IMR-90 (cell line): ENCODE measurements at regions not wholly inside any gene's neighbourhood (a gene's known extent, or its start where the extent isn't known, plus 50 kb on each side); places are given as distances from the start of the nearest gene placed in this dataset.

ENCODE experiments used
- ATAC-seq: fragments of 200-7000 bp; cut with Tn5 transposase; 2 replicates; pipeline ENCODE4 v1.9.1; 2020; ENCODE audit warnings: low read depth, mild to moderate bottlenecking, moderate library complexity
- BruUV-seq: library from RNA; stranded (reverse); fragments of 400-500 nt; replicated peaks from 2 replicates; lab custom pipeline; 2021; lab: Mats Ljungman, UMichigan
- CTCF ChIA-PET: fragments of 300-600 bp; formaldehyde crosslinking; extraction: SDS; loops from one replicate; lab custom pipeline; 2021; ENCODE audit warnings: antibody characterized with exemption; lab: Yijun Ruan, JAX
- POLR2A ChIA-PET: fragments of 300-600 bp; sonication (Branson Sonifier 250); formaldehyde crosslinking; loops from one replicate; lab custom pipeline; 2022; ENCODE audit warnings: antibody characterized with exemption; ENCODE audit not compliant: unreplicated experiment; lab: Charles Lee
- DNase-seq: peaks from one replicate; pipeline ENCODE4 v3.0.0; 2013
- H2AFZ ChIP-seq: replicated peaks from 2 replicates; pipeline ENCODE3; 2013; ENCODE audit warnings: low read length, mild to moderate bottlenecking; ENCODE audit not compliant: poor library complexity
- H2AK5ac ChIP-seq: 2 replicates; pipeline ENCODE4 v1.6.1; 2013; ENCODE audit warnings: low read depth, low read length, inconsistent platforms
- H2AK9ac ChIP-seq: replicated peaks from 2 replicates; pipeline ENCODE3; 2013; ENCODE audit warnings: mild to moderate bottlenecking, low read depth, low read length, moderate library complexity; ENCODE audit not compliant: poor library complexity
- H2BK120ac ChIP-seq: 2 replicates; pipeline ENCODE4 v1.6.1; 2013; ENCODE audit warnings: low read depth, low read length, inconsistent platforms
- H2BK15ac ChIP-seq: 3 replicates; pipeline ENCODE4 v1.6.1; 2013; ENCODE audit warnings: low read depth, low read length, inconsistent platforms
- H2BK20ac ChIP-seq: 2 replicates; pipeline ENCODE4 v1.6.1; 2013; ENCODE audit warnings: low read depth, mild to moderate bottlenecking, inconsistent platforms, low read length, moderate library complexity
- H2BK5ac ChIP-seq: 2 replicates; pipeline ENCODE4 v1.6.1; 2013; ENCODE audit warnings: mild to moderate bottlenecking, low read depth, low read length, inconsistent platforms; ENCODE audit not compliant: poor library complexity, severe bottlenecking
- H3K14ac ChIP-seq: replicated peaks from 2 replicates; pipeline ENCODE4 v1.6.1; 2013; ENCODE audit warnings: low read depth, low read length, inconsistent platforms
- H3K18ac ChIP-seq: 2 replicates; pipeline ENCODE4 v1.6.1; 2013; ENCODE audit warnings: low read depth, low read length, control low read depth
- H3K23ac ChIP-seq: 2 replicates; pipeline ENCODE4 v1.6.1; 2013; ENCODE audit warnings: low read depth, low read length, inconsistent platforms
- H3K27ac ChIP-seq: 2 replicates; pipeline ENCODE4 v1.5.1; 2013; ENCODE audit warnings: mild to moderate bottlenecking, control low read depth, low read length; ENCODE audit not compliant: insufficient read depth
- H3K27me3 ChIP-seq: 2 replicates; pipeline ENCODE4 v1.6.1; 2013; ENCODE audit warnings: low read length; ENCODE audit not compliant: control insufficient read depth, insufficient read depth
- H3K36me3 ChIP-seq: 2 replicates; pipeline ENCODE4 v1.6.1; 2013; ENCODE audit warnings: low read length, mixed read lengths; ENCODE audit not compliant: control insufficient read depth, insufficient read depth
- H3K4ac ChIP-seq: 2 replicates; pipeline ENCODE4 v1.6.1; 2013; ENCODE audit warnings: low read depth, low read length, inconsistent platforms
- H3K4me1 ChIP-seq: 2 replicates; pipeline ENCODE4 v1.6.1; 2013; ENCODE audit warnings: low read length, mixed read lengths; ENCODE audit not compliant: control insufficient read depth, insufficient read depth
- H3K4me2 ChIP-seq: 2 replicates; pipeline ENCODE4 v1.6.1; 2013; ENCODE audit warnings: low read depth, mild to moderate bottlenecking, control low read depth, low read length, moderate library complexity
- H3K4me3 ChIP-seq: 2 replicates; pipeline ENCODE4 v1.5.1; 2013; ENCODE audit warnings: low read depth, mild to moderate bottlenecking, control low read depth, low read length, moderate library complexity; ENCODE audit not compliant: insufficient read depth
- H3K56ac ChIP-seq: 2 replicates; pipeline ENCODE4 v1.6.1; 2013; ENCODE audit warnings: low read length, inconsistent platforms; ENCODE audit not compliant: insufficient read depth; ENCODE audit errors: extremely low read depth
- H3K79me1 ChIP-seq, 2 experiments: 2 replicates each; pipeline ENCODE4 v1.6.1; 2013; ENCODE audit warnings: low read length in 2 of 2, inconsistent platforms in 1 of 2, low read depth in 1 of 2
- H3K9ac ChIP-seq: 2 replicates; pipeline ENCODE4 v1.6.1; 2013; ENCODE audit warnings: low read depth, low read length, control low read depth
- H3K9me1 ChIP-seq: 2 replicates; pipeline ENCODE4 v1.6.1; 2013; ENCODE audit warnings: low read length, inconsistent platforms; ENCODE audit not compliant: insufficient read depth
- H3K9me3 ChIP-seq: 2 replicates; pipeline ENCODE4 v1.6.1; 2013; ENCODE audit warnings: low read length; ENCODE audit not compliant: control insufficient read depth, insufficient read depth
- H4K20me1 ChIP-seq: 2 replicates; pipeline ENCODE4 v1.6.1; 2013; ENCODE audit warnings: low read length, inconsistent platforms; ENCODE audit not compliant: insufficient read depth
- H4K5ac ChIP-seq: 2 replicates; pipeline ENCODE4 v1.6.1; 2013; ENCODE audit warnings: mild to moderate bottlenecking, low read depth, low read length, control low read depth
- H4K8ac ChIP-seq, 2 experiments: 2 replicates each; pipeline ENCODE4 v1.6.1; 2013; ENCODE audit warnings: low read depth in 2 of 2, low read length in 2 of 2, control low read depth in 1 of 2, inconsistent platforms in 1 of 2
- H4K91ac ChIP-seq: 2 replicates; pipeline ENCODE4 v1.6.1; 2013; ENCODE audit warnings: low read depth, low read length, inconsistent platforms; ENCODE audit not compliant: insufficient read depth
- BHLHE40 ChIP-seq: fragments of 150-350 bp; IDR thresholded peaks from 2 replicates; pipeline ENCODE4 v1.6.1; 2016; ENCODE audit warnings: mild to moderate bottlenecking, low read depth, low read length
- CEBPB ChIP-seq: IDR thresholded peaks from 2 replicates; pipeline ENCODE4 v1.6.1; 2012; ENCODE audit warnings: low read depth, low read length, improper control_type of control experiment
- CHD1 ChIP-seq: IDR thresholded peaks from 2 replicates; pipeline ENCODE4 v1.6.1; 2012; ENCODE audit warnings: low read depth, low read length, improper control_type of control experiment
- FOS ChIP-seq: fragments of 150-350 bp; IDR thresholded peaks from 2 replicates; pipeline ENCODE4 v1.6.1; 2016; ENCODE audit warnings: low read depth, low read length
- MAFK ChIP-seq: IDR thresholded peaks from 2 replicates; pipeline ENCODE4 v1.6.1; 2012; ENCODE audit warnings: low read depth, low read length, improper control_type of control experiment
- MAZ ChIP-seq: IDR thresholded peaks from 2 replicates; pipeline ENCODE4 v1.6.1; 2012; ENCODE audit warnings: low read depth, mild to moderate bottlenecking, low read length, improper control_type of control experiment, moderate library complexity, borderline replicate concordance
- MXI1 ChIP-seq: IDR thresholded peaks from 2 replicates; pipeline ENCODE4 v1.6.1; 2012; ENCODE audit warnings: low read depth, mild to moderate bottlenecking, low read length, moderate library complexity, borderline replicate concordance
- NFE2L2 ChIP-seq: fragments of 150-350 bp; IDR thresholded peaks from 2 replicates; pipeline ENCODE4 v1.6.1; 2016; ENCODE audit warnings: low read depth, mild to moderate bottlenecking, low read length
- POLR2A ChIP-seq: IDR thresholded peaks from 2 replicates; pipeline ENCODE4 v1.6.1; 2012; ENCODE audit warnings: mild to moderate bottlenecking, low read depth, low read length
- RAD21 ChIP-seq: IDR thresholded peaks from 2 replicates; pipeline ENCODE4 v1.6.1; 2012; ENCODE audit warnings: low read length, improper control_type of control experiment
- RCOR1 ChIP-seq: IDR thresholded peaks from 2 replicates; pipeline ENCODE4 v1.6.1; 2012; ENCODE audit warnings: mild to moderate bottlenecking, low read length, improper control_type of control experiment; ENCODE audit not compliant: insufficient replicate concordance
- RFX5 ChIP-seq: IDR thresholded peaks from 2 replicates; pipeline ENCODE4 v1.8.0; 2012; ENCODE audit warnings: low read depth, mild to moderate bottlenecking, low read length, moderate library complexity
- SMC3 ChIP-seq: fragments of 150-350 bp; IDR thresholded peaks from 2 replicates; pipeline ENCODE4 v1.6.1; 2016; ENCODE audit warnings: low read depth, mild to moderate bottlenecking, antibody characterized with exemption, low read length, moderate library complexity
- WGBS, 2 experiments: methylation state at CpG; one replicate each; pipeline versions ENCODE4 v1.1.5 to v1.1.7; 2013; ENCODE audit warnings: missing lambda C conversion rate in 2 of 2; ENCODE audit not compliant: insufficient read length in 1 of 2; ENCODE audit errors: extremely low coverage in 2 of 2; 5-methylcytosine and 5-hydroxymethylcytosine counted together
- dilution Hi-C: fragments of 300-500 bp; cut with HindIII; formaldehyde crosslinking; loops from one replicate; pipeline ENCODE4 v1.14.3; 2018; ENCODE audit warnings: low sequenced_read_pairs; ENCODE audit not compliant: unreplicated experiment
- in situ Hi-C: fragments of 300-500 bp; cut with MboI; formaldehyde crosslinking; loops from 3 replicates; pipeline ENCODE4 v1.14.3; 2019; ENCODE audit warnings: low sequenced_read_pairs, inconsistent platforms, mixed read lengths
- intact Hi-C: fragments of 100-400 bp; cut with micrococcal nuclease; formaldehyde crosslinking; loops from 2 replicates; pipeline ENCODE4 v1.10.0; 2022
- TF ChIP-seq, protein P1 (sequence below): fragments of 150-350 bp; IDR thresholded peaks from 2 replicates; pipeline ENCODE4 v1.6.1; 2017; ENCODE audit warnings: mild to moderate bottlenecking, antibody characterized with exemption, low read length, low read depth
- TF ChIP-seq, protein P2 (sequence below): fragments of 150-350 bp; IDR thresholded peaks from 2 replicates; pipeline ENCODE4 v1.6.1; 2016; ENCODE audit warnings: low read depth, mild to moderate bottlenecking, low read length, moderate library complexity, borderline replicate concordance
- TF ChIP-seq, protein P3 (sequence below): conservative IDR thresholded peaks from 2 replicates; pipeline ENCODE4 v1.5.1; 2012; ENCODE audit warnings: mild to moderate bottlenecking, low read depth, low read length, improper control_type of control experiment

DNA sequence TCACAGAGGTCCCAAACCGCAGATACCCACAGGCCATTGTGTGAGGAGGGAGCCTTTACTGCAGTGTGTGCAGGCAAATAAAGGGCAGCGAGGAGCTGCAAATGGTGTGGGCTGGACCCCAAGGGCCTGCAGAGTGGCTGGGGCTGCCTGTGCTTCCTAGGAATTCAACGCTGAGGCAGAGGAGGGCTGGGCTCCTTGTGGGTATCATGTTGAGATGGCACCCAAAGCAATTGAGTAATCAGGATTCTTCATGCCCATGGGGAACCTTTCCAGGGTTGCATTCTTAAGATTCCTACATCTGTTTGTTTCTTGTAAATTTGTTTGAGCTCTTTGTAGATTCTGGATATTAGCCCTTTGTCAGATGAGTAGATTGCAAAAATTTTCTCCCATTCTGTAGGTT is 85.4 kb upstream of the LIPC start:
- no peak overlapping the region for H3K9ac ChIP-seq
- in situ Hi-C loops: no loop called here
- H3K79me1 ChIP-seq: no peaks in the 10 kb centered on the region
- no peak overlapping the region; the same call in 1 of the 2 replicates for H4K5ac ChIP-seq
- H4K20me1 ChIP-seq: no peaks in the 10 kb centered on the region
- H3K56ac ChIP-seq: no peak overlapping the region
- peak overlapping the region; percentile 49; the same call in 1 of the 2 replicates for H3K23ac ChIP-seq
- H2BK15ac ChIP-seq: peak overlapping the region; percentile 65; the same call in 2 of the 3 replicates
- peak overlapping the region; percentile 86 for H3K4ac ChIP-seq
- peaks cover 8% of the 10 kb centered on the region; the same call in 1 of the 2 replicates for H3K9me1 ChIP-seq
- POLR2A ChIA-PET: no interaction called here
- TF ChIP-seq FOS: no peak
- no peak for TF ChIP-seq RFX5
- no peak for TF ChIP-seq BHLHE40
- no peak for TF ChIP-seq POLR2A
- TF ChIP-seq, protein P1, sequence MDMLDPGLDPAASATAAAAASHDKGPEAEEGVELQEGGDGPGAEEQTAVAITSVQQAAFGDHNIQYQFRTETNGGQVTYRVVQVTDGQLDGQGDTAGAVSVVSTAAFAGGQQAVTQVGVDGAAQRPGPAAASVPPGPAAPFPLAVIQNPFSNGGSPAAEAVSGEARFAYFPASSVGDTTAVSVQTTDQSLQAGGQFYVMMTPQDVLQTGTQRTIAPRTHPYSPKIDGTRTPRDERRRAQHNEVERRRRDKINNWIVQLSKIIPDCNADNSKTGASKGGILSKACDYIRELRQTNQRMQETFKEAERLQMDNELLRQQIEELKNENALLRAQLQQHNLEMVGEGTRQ: no peak
- TF ChIP-seq, protein P2, sequence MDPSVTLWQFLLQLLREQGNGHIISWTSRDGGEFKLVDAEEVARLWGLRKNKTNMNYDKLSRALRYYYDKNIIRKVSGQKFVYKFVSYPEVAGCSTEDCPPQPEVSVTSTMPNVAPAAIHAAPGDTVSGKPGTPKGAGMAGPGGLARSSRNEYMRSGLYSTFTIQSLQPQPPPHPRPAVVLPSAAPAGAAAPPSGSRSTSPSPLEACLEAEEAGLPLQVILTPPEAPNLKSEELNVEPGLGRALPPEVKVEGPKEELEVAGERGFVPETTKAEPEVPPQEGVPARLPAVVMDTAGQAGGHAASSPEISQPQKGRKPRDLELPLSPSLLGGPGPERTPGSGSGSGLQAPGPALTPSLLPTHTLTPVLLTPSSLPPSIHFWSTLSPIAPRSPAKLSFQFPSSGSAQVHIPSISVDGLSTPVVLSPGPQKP: no peak
- no peak for TF ChIP-seq MAFK
- TF ChIP-seq MAZ: no peak
- no peak for TF ChIP-seq SMC3
- no peak for TF ChIP-seq CHD1
- no peak for TF ChIP-seq CEBPB
- no peak for TF ChIP-seq RAD21
- TF ChIP-seq, protein P3, sequence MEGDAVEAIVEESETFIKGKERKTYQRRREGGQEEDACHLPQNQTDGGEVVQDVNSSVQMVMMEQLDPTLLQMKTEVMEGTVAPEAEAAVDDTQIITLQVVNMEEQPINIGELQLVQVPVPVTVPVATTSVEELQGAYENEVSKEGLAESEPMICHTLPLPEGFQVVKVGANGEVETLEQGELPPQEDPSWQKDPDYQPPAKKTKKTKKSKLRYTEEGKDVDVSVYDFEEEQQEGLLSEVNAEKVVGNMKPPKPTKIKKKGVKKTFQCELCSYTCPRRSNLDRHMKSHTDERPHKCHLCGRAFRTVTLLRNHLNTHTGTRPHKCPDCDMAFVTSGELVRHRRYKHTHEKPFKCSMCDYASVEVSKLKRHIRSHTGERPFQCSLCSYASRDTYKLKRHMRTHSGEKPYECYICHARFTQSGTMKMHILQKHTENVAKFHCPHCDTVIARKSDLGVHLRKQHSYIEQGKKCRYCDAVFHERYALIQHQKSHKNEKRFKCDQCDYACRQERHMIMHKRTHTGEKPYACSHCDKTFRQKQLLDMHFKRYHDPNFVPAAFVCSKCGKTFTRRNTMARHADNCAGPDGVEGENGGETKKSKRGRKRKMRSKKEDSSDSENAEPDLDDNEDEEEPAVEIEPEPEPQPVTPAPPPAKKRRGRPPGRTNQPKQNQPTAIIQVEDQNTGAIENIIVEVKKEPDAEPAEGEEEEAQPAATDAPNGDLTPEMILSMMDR: no peak
- no peak for TF ChIP-seq RCOR1
- no peak for TF ChIP-seq NFE2L2
- TF ChIP-seq MXI1: no peak
- H2AK5ac ChIP-seq: peak overlapping the region; percentile 75
- 100% methylated on average over 1 of the region's 3 CpGs; no CpG with 5 or more reads in 1 of the 2 experiments for WGBS, 2 experiments
- H2AFZ ChIP-seq: no peak overlapping the region
- dilution Hi-C loops: no loop called here
- H2BK5ac ChIP-seq: no peak overlapping the region
- no peaks in the 10 kb centered on the region for H3K9me3 ChIP-seq
- ATAC-seq (peak; percentile 33), DNase-seq (no peak)
- no peak overlapping the region for H3K4me3 ChIP-seq
- no peaks in the 10 kb centered on the region for H3K27me3 ChIP-seq
- CTCF ChIA-PET: no interaction called here
- no peak overlapping the region for H3K27ac ChIP-seq
- H3K4me2 ChIP-seq: no peak overlapping the region
- peak overlapping the region; percentile 70 for H3K18ac ChIP-seq
- H3K14ac ChIP-seq: no peak overlapping the region; the same call in 1 of the 2 replicates
- peak overlapping the region; percentile 82 for H2BK120ac ChIP-seq
- H3K4me1 ChIP-seq: peaks cover 17% of the 10 kb centered on the region
- peak overlapping the region; percentile 62 for H4K91ac ChIP-seq
- H4K8ac ChIP-seq: peak overlapping the region; percentile 24 to 40; a peak in 2 of 4 replicates
- H2BK20ac ChIP-seq: peak overlapping the region; percentile 94
- no peaks in the 10 kb centered on the region for H3K36me3 ChIP-seq
- BruUV-seq: no TSS peak
- intact Hi-C loops: no loop called here
- peak overlapping the region; percentile 15 for H2AK9ac ChIP-seq
